ENCODE measurements at regions not wholly inside any gene's neighbourhood (a gene's known extent, or its start where the extent isn't known, plus 50 kb on each side); places are given as distances from the start of the nearest gene placed in this dataset.

DNA sequence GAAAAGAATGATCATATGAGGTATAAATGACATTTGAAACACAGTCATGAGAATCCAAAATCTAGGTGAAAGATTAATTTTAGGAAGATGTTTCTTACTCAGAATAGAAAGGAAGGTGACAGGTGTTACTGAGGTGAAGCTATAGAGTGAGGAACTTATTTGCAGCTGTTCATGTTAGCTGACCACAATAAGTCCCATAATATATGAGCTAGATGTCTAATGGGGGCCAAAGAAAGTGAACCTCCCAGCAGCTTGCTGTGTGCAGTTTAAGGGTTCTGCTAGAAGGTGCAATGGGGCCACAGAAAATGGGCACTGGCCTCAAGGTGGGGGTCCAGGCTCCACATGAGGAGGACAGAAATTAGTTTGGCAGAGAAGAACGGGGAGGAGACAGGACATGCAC, 1374.9 kb upstream of the CRIM1 start:
- no peaks in the 10 kb centered on the region for H3K36me3 Mint-ChIP-seq (ENCODE audit: insufficient read depth)
- H3K27ac Mint-ChIP-seq: no peak overlapping the region
- H3K27me3 Mint-ChIP-seq: no peaks in the 10 kb centered on the region
- peaks cover 4% of the 10 kb centered on the region for H3K9me3 Mint-ChIP-seq (ENCODE audit: low read depth)
- no peak for TF ChIP-seq CTCF (IDR thresholded peaks at IDR 0.05; ENCODE audit: unreplicated experiment)
- DNase-seq (ENCODE audit: low spot score, unreplicated experiment): no peak
- no peaks in the 10 kb centered on the region for H3K4me1 Mint-ChIP-seq (ENCODE audit: low read depth)
- no peak overlapping the region for H3K4me3 Mint-ChIP-seq (ENCODE audit: low read depth)

DNA sequence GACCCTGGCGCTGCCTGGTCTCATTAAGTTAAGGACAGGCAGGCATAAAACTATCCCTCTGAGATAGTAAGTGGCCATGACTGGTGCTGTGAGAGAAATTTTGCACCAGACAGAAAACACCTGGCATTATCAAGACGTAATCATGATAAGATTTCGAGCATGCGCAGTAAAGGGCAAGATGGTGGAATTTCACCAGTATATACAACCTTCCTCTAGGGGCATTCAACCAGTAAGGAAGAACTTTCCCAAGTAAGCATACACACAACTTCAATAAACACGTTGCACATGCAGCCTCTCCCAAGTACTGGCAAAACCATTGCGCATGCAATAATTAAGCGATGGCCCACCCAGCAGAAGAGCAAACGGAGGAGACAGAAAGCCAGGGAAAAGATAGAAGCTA, 1376.4 kb upstream of the CRIM1 start:
- Mint-ChIP-seq H3K4me3 (ENCODE audit: low read depth) (no peak overlapping the region), H3K9me3 (ENCODE audit: low read depth) (peaks cover 6% of the 10 kb centered on the region), H3K4me1 (ENCODE audit: low read depth) (no peaks in the 10 kb centered on the region), H3K27ac (no peak overlapping the region), H3K27me3 (no peaks in the 10 kb centered on the region), H3K36me3 (ENCODE audit: insufficient read depth) (no peaks in the 10 kb centered on the region)
- DNase-seq (ENCODE audit: low spot score, unreplicated experiment): no peak
- no peak for TF ChIP-seq CTCF (IDR thresholded peaks at IDR 0.05; ENCODE audit: unreplicated experiment)

DNA sequence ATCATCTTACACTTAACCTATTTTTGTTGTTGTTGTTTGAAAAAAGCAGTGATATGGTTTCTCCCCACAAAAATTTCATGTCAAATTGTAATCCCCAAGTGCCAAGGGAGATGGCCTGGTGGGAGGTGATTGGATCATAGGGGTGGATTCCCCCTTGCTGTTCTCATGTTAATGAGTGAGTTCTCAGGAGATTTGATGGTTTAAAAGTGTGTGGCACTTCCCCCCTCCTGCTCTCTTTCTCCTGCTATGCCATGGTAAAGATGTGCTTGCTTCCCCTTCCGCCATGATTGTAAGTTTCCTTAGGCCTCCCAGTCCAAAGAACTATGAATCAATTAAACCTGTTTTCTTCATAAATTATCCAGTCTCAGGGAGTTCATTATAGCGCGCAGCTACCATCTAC, 1362.7 kb upstream of the FAM98A start:
- Mint-ChIP-seq H3K4me1 (ENCODE audit: low read depth) (no peaks in the 10 kb centered on the region), H3K27ac (no peak overlapping the region), H3K36me3 (ENCODE audit: insufficient read depth) (no peaks in the 10 kb centered on the region), H3K27me3 (no peaks in the 10 kb centered on the region), H3K9me3 (ENCODE audit: low read depth) (peaks cover 3% of the 10 kb centered on the region), H3K4me3 (ENCODE audit: low read depth) (no peak overlapping the region)
- TF ChIP-seq CTCF (IDR thresholded peaks at IDR 0.05; ENCODE audit: unreplicated experiment): no peak
- DNase-seq (ENCODE audit: low spot score, unreplicated experiment): no peak

GRCh38 chr2:34954758-34955157, 1355.7 kb upstream of the FAM98A start:
- Mint-ChIP-seq H3K27me3 (no peaks in the 10 kb centered on the region), H3K9me3 (ENCODE audit: low read depth) (no peaks in the 10 kb centered on the region), H3K36me3 (ENCODE audit: insufficient read depth) (no peaks in the 10 kb centered on the region), H3K4me1 (ENCODE audit: low read depth) (no peaks in the 10 kb centered on the region), H3K27ac (no peak overlapping the region), H3K4me3 (ENCODE audit: low read depth) (no peak overlapping the region)
- no peak for TF ChIP-seq CTCF (IDR thresholded peaks at IDR 0.05; ENCODE audit: unreplicated experiment)
- DNase-seq (ENCODE audit: low spot score, unreplicated experiment): no peak

- peaks cover 5% of the 10 kb centered on the region for H3K9me3 Mint-ChIP-seq (ENCODE audit: low read depth)
Observed at GRCh38 chr2:34950797-34951196, 1351.7 kb upstream of the FAM98A start.

More at GRCh38 chr2:34950797-34951196, 1351.7 kb upstream of the FAM98A start:
- Mint-ChIP-seq H3K36me3 (ENCODE audit: insufficient read depth) (no peaks in the 10 kb centered on the region), H3K27me3 (no peaks in the 10 kb centered on the region), H3K27ac (no peak overlapping the region), H3K4me3 (ENCODE audit: low read depth) (no peak overlapping the region), H3K4me1 (ENCODE audit: low read depth) (no peaks in the 10 kb centered on the region)
- no peak for TF ChIP-seq CTCF (IDR thresholded peaks at IDR 0.05; ENCODE audit: unreplicated experiment)
- no peak for DNase-seq (ENCODE audit: low spot score, unreplicated experiment)
